Upper lobe of left lung (tissue), 4 donors: ENCODE measurements at regions not wholly inside any gene's neighbourhood (a gene's known extent, or its start where the extent isn't known, plus 50 kb on each side); places are given as distances from the start of the nearest gene placed in this dataset.

Experiments
- CTCF ChIP-seq, 6 experiments: fragments of 450-650 bp in 4 of 6; fragments of 200-600 bp in 2 of 6; sonication (generic) in 2 of 6; IDR thresholded peaks; one replicate each; pipeline ENCODE4 v1.5.1; 2016 to 2019; ENCODE audit warnings: antibody characterized with exemption in 6 of 6
- EP300 ChIP-seq, 4 donors: sonication (generic); formaldehyde crosslinking; IDR thresholded peaks; one replicate each; pipeline ENCODE4 v1.5.1; 2017; ENCODE audit warnings: antibody characterized with exemption in 4 of 4, control low read depth in 2 of 4
- POLR2AphosphoS5 ChIP-seq, 2 donors: sonication (generic); formaldehyde crosslinking; IDR thresholded peaks; one replicate each; pipeline ENCODE4 v1.5.1; 2017; ENCODE audit warnings: antibody characterized with exemption in 2 of 2

- no peak for TF ChIP-seq CTCF (IDR thresholded peaks at IDR 0.05)
- no peak for TF ChIP-seq POLR2AphosphoS5 (IDR thresholded peaks at IDR 0.05)
- no peak for TF ChIP-seq EP300 (IDR thresholded peaks at IDR 0.05)
These were observed 142.4 kb upstream of the RIPOR2 start for GRCh38 chr6:25078141-25078540.
